ENCODE measurements at regions not wholly inside any gene's neighbourhood (a gene's known extent, or its start where the extent isn't known, plus 50 kb on each side); places are given as distances from the start of the nearest gene placed in this dataset.

GRCh38 chr14:41957459-41957858 is 350.8 kb downstream of the LRFN5 start:
- peaks cover 2% of the 10 kb centered on the region for H3K9me3 Mint-ChIP-seq (ENCODE audit: low read depth)
- no peak overlapping the region for H3K27ac Mint-ChIP-seq (ENCODE audit: unreplicated experiment)
- DNase-seq (ENCODE audit: low spot score) = no peak
- no peaks in the 10 kb centered on the region for H3K4me1 Mint-ChIP-seq (ENCODE audit: low read depth)
- TF ChIP-seq CTCF (IDR thresholded peaks at IDR 0.05) = no peak
- H3K36me3 Mint-ChIP-seq (ENCODE audit: low read depth) = no peaks in the 10 kb centered on the region
- peaks cover 2% of the 10 kb centered on the region for H3K27me3 Mint-ChIP-seq (ENCODE audit: low read depth)
- no peak overlapping the region for H3K4me3 Mint-ChIP-seq (ENCODE audit: unreplicated experiment)

All from chondrocyte (in vitro differentiated cells).